OCI-LY1 (cell line): ENCODE measurements at regions not wholly inside any gene's neighbourhood (a gene's known extent, or its start where the extent isn't known, plus 50 kb on each side); places are given as distances from the start of the nearest gene placed in this dataset.

ENCODE experiments used
- CTCF ChIP-seq: fragments of 200-600 bp; sonication (generic), shearing (Covaris generic); IDR thresholded peaks from 2 replicates; pipeline ENCODE4 v1.5.1; 2017; ENCODE audit warnings: mild to moderate bottlenecking, antibody characterized with exemption, low read length, moderate library complexity, mixed read lengths
- EZH2 ChIP-seq: fragments of 200-600 bp; sonication (generic), shearing (Covaris generic); IDR thresholded peaks from 2 replicates; pipeline ENCODE4 v1.8.0; 2017; ENCODE audit warnings: borderline replicate concordance, mixed run types, mild to moderate bottlenecking, antibody characterized with exemption, low read length, moderate library complexity, mixed read lengths

GRCh38 chr16:86240716-86241363, 269.5 kb upstream of the FOXF1 start:
- TF ChIP-seq CTCF (no peak), EZH2 (no peak)
